SK-N-SH (cell line): ENCODE measurements at regions not wholly inside any gene's neighbourhood (a gene's known extent, or its start where the extent isn't known, plus 50 kb on each side); places are given as distances from the start of the nearest gene placed in this dataset.

ENCODE experiments used
- CTCF ChIA-PET: fragments of 300-600, 350-600 bp; formaldehyde crosslinking; extraction: SDS; loops from one replicate; lab custom pipeline; 2021; lab: Yijun Ruan, JAX
- POLR2A ChIA-PET: fragments of 350-600 bp; sonication (Branson Sonifier 250); formaldehyde crosslinking; extraction: SDS; loops from one replicate; lab custom pipeline; 2020; ENCODE audit warnings: antibody characterized with exemption, inconsistent platforms; lab: Yijun Ruan, JAX
- DNase-seq: peaks from one replicate; pipeline ENCODE4 v3.0.0; 2012
- H2AFZ ChIP-seq: fragments of 200-600 bp; sonication (generic); 2 replicates; pipeline ENCODE4 v1.8.1; 2016; ENCODE audit warnings: antibody characterized with exemption, mild to moderate bottlenecking, low read depth
- H3F3A ChIP-seq: fragments of 200-600 bp; sonication (generic); replicated peaks from 2 replicates; pipeline ENCODE3; 2016; ENCODE audit warnings: antibody characterized with exemption, mild to moderate bottlenecking; ENCODE audit not compliant: insufficient read depth
- H3K27ac ChIP-seq, 2 experiments: fragments of 200-500 bp in 1 of 2; fragments of 200-600 bp in 1 of 2; sonication (Bioruptor generic) in 1 of 2; sonication (generic), shearing (Covaris generic) in 1 of 2; 2 replicates each; pipeline versions ENCODE4 v1.5.1 to v1.6.1; 2014 to 2016; ENCODE audit warnings: low read depth in 2 of 2, inconsistent platforms in 1 of 2, low read length in 1 of 2, mild to moderate bottlenecking in 1 of 2, mixed read lengths in 1 of 2
- H3K27me3 ChIP-seq: fragments of 200-600 bp; sonication (generic), shearing (Covaris generic); 2 replicates; pipeline ENCODE4 v1.6.1; 2016; ENCODE audit warnings: mixed run types; ENCODE audit not compliant: insufficient read depth
- H3K36me3 ChIP-seq, 2 experiments: fragments of 200-500 bp in 1 of 2; fragments of 200-600 bp in 1 of 2; sonication (Bioruptor generic) in 1 of 2; sonication (generic) in 1 of 2; replicated peaks in 1 of 2; 2 replicates each; pipeline versions ENCODE3 to v1.5.1; 2014 to 2016; ENCODE audit warnings: low read length in 1 of 2, mild to moderate bottlenecking in 1 of 2; ENCODE audit not compliant: insufficient read depth in 2 of 2, control insufficient read depth in 1 of 2
- H3K4me1 ChIP-seq, 2 experiments: fragments of 200-500 bp in 1 of 2; fragments of 200-600 bp in 1 of 2; sonication (Bioruptor generic) in 1 of 2; sonication (generic), shearing (Covaris generic) in 1 of 2; 2 replicates each; pipeline versions ENCODE4 v1.5.1 to v1.6.1; 2014 to 2016; ENCODE audit warnings: low read depth in 1 of 2, low read length in 1 of 2, mixed run types in 1 of 2; ENCODE audit not compliant: insufficient read depth in 2 of 2, control insufficient read depth in 1 of 2
- H3K4me2 ChIP-seq: fragments of 200-600 bp; sonication (generic), shearing (Covaris generic); 2 replicates; pipeline ENCODE4 v1.6.1; 2017; ENCODE audit warnings: mixed run types
- H3K4me3 ChIP-seq, 2 experiments: fragments of 200-500 bp in 1 of 2; fragments of 200-600 bp in 1 of 2; sonication (Bioruptor generic) in 1 of 2; sonication (generic), shearing (Covaris generic) in 1 of 2; 2 replicates each; pipeline versions ENCODE4 v1.5.1 to v1.8.1; 2014 to 2016; ENCODE audit warnings: low read depth in 2 of 2, inconsistent platforms in 1 of 2, low read length in 1 of 2, mild to moderate bottlenecking in 1 of 2, mixed read lengths in 1 of 2, moderate library complexity in 1 of 2
- H3K79me2 ChIP-seq: fragments of 200-600 bp; sonication (generic); 2 replicates; pipeline ENCODE4 v1.8.1; 2017; ENCODE audit warnings: mild to moderate bottlenecking; ENCODE audit not compliant: insufficient read depth
- H3K9ac ChIP-seq: fragments of 200-600 bp; sonication (generic); 2 replicates; pipeline ENCODE4 v1.6.1; 2017; ENCODE audit warnings: mixed run types
- H3K9me2 ChIP-seq: fragments of 200-600 bp; sonication (generic); 2 replicates; pipeline ENCODE4 v1.6.1; 2017; ENCODE audit warnings: mixed run types
- H3K9me3 ChIP-seq: fragments of 200-600 bp; sonication (generic); 2 replicates; pipeline ENCODE4 v1.6.1; 2017; ENCODE audit warnings: mixed run types, mild to moderate bottlenecking, moderate library complexity
- H4K20me1 ChIP-seq: fragments of 200-600 bp; sonication (generic); 2 replicates; pipeline ENCODE4 v1.6.1; 2017; ENCODE audit warnings: mild to moderate bottlenecking, mixed run types; ENCODE audit not compliant: insufficient read depth
- FOXM1 ChIP-seq: IDR thresholded peaks from 2 replicates; pipeline ENCODE4 v1.4.0; 2012; ENCODE audit warnings: low read depth, mild to moderate bottlenecking
- JUND ChIP-seq: IDR thresholded peaks from 2 replicates; pipeline ENCODE4 v1.4.0; 2012
- MEF2A ChIP-seq: IDR thresholded peaks from 2 replicates; pipeline ENCODE4 v1.4.0; 2012; ENCODE audit warnings: low read depth, borderline replicate concordance
- NRF1 ChIP-seq: IDR thresholded peaks from 2 replicates; pipeline ENCODE4 v1.6.1; 2012; ENCODE audit warnings: low read depth, mild to moderate bottlenecking, low read length
- REST ChIP-seq: IDR thresholded peaks from 2 replicates; pipeline ENCODE4 v1.6.1; 2012; ENCODE audit warnings: mild to moderate bottlenecking, low read depth, low read length, moderate library complexity
- TAF1 ChIP-seq: IDR thresholded peaks from 2 replicates; pipeline ENCODE4 v1.6.1; 2012; ENCODE audit warnings: low read depth, mild to moderate bottlenecking, low read length, moderate library complexity, borderline replicate concordance
- TEAD4 ChIP-seq: IDR thresholded peaks from 2 replicates; pipeline ENCODE4 v1.4.0; 2012; ENCODE audit warnings: mild to moderate bottlenecking, borderline replicate concordance; ENCODE audit not compliant: insufficient read depth
- YY1 ChIP-seq: IDR thresholded peaks from 2 replicates; pipeline ENCODE4 v1.4.0; 2012; ENCODE audit warnings: low read depth, mild to moderate bottlenecking
- whole genome bisulfite sequencing: methylation state at CpG from one replicate; pipeline ENCODE4 v1.1.6; 2017; ENCODE audit warnings: low lambda C conversion rate; 5-methylcytosine and 5-hydroxymethylcytosine counted together
- TF ChIP-seq, protein P1 (sequence below): IDR thresholded peaks from 2 replicates; pipeline ENCODE4 v1.4.0; 2012; ENCODE audit warnings: low read depth, borderline replicate concordance

- no peak for TF ChIP-seq MEF2A
Observed at GRCh38 chr3:30292192-30292893, 314.1 kb upstream of the TGFBR2 start (continued).

DNA sequence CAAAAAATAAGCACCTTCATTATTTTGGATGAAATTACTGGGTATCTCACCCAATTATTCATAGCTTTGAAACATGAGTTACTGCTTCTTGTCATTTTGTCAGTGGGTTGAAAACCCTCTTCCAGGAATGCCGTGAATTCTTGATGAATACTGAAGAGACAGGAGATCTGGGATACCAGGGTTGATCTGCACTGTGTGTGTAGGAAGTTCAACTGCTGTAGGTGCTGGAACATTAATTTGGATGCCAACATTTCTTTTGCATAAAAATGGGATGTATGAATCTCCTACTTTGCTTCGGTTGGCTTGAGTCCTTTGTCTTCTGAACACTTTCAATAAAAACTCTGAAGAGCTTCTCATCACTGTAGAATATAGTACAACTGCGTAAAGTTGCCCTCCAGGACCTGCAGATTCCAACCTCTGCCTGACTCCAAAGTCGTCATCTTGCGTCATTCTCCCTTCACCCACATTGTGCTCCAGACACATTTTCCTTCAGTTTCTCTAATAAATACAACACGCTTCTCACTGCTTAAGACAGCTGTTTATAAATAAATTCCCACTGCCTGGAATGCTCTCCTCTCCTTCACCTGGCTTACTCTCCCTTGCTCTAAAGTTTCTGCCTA, 312.7 kb upstream of the TGFBR2 start:
- no peak for DNase-seq
- POLR2A ChIA-PET, result no interaction called here
- no peak overlapping the region for H3K4me2 ChIP-seq
- H3K79me2 ChIP-seq, result no peaks in the 10 kb centered on the region
- no peak for TF ChIP-seq YY1
- no peak for TF ChIP-seq MEF2A
- TF ChIP-seq FOXM1, result no peak
- TF ChIP-seq NRF1, result no peak
- TF ChIP-seq TEAD4, result no peak
- no peak for TF ChIP-seq REST
- TF ChIP-seq TAF1, result no peak
- TF ChIP-seq, all 33 proteins: peak for 0
- CTCF ChIA-PET, result interaction anchor here (0.8 to 1.3 kb wide), 4 partner anchors 9 to 398 kb away, joined by 3 to 5 read pairs (median 4); no protein-coding TSS in a partner anchor
- peak overlapping the region in 1 of 2 experiments; percentile 14; a peak in 2 of 4 replicates for H3K27ac ChIP-seq
- H3K9ac ChIP-seq, result no peak overlapping the region
- peak overlapping the region; percentile 49; the same call in 1 of the 2 replicates for H2AFZ ChIP-seq
- no peaks in the 10 kb centered on the region for H4K20me1 ChIP-seq
- peaks cover 16% of the 10 kb centered on the region for H3F3A ChIP-seq
- H3K27me3 ChIP-seq, result no peaks in the 10 kb centered on the region
- H3K4me3 ChIP-seq, result no peak overlapping the region
- H3K36me3 ChIP-seq, result no peaks in the 10 kb centered on the region
- 98% methylated on average over 6 of the region's 6 CpGs for WGBS
- H3K9me3 ChIP-seq, result no peaks in the 10 kb centered on the region
- H3K4me1 ChIP-seq, result peaks cover 0 to 40% of the 10 kb centered on the region in 2 experiments; a peak in 1 of 4 replicates
- no peaks in the 10 kb centered on the region for H3K9me2 ChIP-seq

GRCh38 chr3:30294241-30294667, 312.1 kb upstream of the TGFBR2 start:
- Histone ChIP-seq H3K79me2 (no peaks in the 10 kb centered on the region), H3K9me3 (no peaks in the 10 kb centered on the region), H4K20me1 (no peaks in the 10 kb centered on the region), H3K36me3 (no peaks in the 10 kb centered on the region), H2AFZ (peak overlapping the region; percentile 49; the same call in 1 of the 2 replicates), H3F3A (peaks cover 16% of the 10 kb centered on the region), H3K9ac (no peak overlapping the region), H3K4me2 (no peak overlapping the region), H3K27me3 (no peaks in the 10 kb centered on the region), H3K4me1 (peaks cover 0 to 35% of the 10 kb centered on the region in 2 experiments; a peak in 1 of 4 replicates), H3K27ac (peak overlapping the region in 1 of 2 experiments; percentile 14; a peak in 2 of 4 replicates), H3K9me2 (no peaks in the 10 kb centered on the region), H3K4me3 (no peak overlapping the region)
- 0 out of 2 replicates have a peak, but pooled peaks have one; percentile 12 for TF ChIP-seq JUND
- TF ChIP-seq, protein P1, sequence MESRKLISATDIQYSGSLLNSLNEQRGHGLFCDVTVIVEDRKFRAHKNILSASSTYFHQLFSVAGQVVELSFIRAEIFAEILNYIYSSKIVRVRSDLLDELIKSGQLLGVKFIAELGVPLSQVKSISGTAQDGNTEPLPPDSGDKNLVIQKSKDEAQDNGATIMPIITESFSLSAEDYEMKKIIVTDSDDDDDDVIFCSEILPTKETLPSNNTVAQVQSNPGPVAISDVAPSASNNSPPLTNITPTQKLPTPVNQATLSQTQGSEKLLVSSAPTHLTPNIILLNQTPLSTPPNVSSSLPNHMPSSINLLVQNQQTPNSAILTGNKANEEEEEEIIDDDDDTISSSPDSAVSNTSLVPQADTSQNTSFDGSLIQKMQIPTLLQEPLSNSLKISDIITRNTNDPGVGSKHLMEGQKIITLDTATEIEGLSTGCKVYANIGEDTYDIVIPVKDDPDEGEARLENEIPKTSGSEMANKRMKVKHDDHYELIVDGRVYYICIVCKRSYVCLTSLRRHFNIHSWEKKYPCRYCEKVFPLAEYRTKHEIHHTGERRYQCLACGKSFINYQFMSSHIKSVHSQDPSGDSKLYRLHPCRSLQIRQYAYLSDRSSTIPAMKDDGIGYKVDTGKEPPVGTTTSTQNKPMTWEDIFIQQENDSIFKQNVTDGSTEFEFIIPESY, result no peak
- POLR2A ChIA-PET, result no interaction called here
- CTCF ChIA-PET, result interaction anchor here (0.8 to 1.3 kb wide), 2 partner anchors 10 to 39 kb away, joined by 3 read pairs; no protein-coding TSS in a partner anchor
- DNase-seq, result no peak
- WGBS, result 92% methylated on average over 4 of the region's 4 CpGs
